GM23248 (cell line): ENCODE measurements at regions not wholly inside any gene's neighbourhood (a gene's known extent, or its start where the extent isn't known, plus 50 kb on each side); places are given as distances from the start of the nearest gene placed in this dataset.

Source experiments
- DNase-seq: peaks from one replicate; pipeline ENCODE4 v3.0.0-alpha.2; 2015
- H2AFZ ChIP-seq: fragments of 200-600 bp; sonication (generic); 2 replicates; pipeline ENCODE4 v1.6.1; 2016; ENCODE audit warnings: antibody characterized with exemption
- H3F3A ChIP-seq: fragments of 200-600 bp; sonication (generic); 2 replicates; pipeline ENCODE4 v1.6.1; 2016; ENCODE audit warnings: mild to moderate bottlenecking, antibody characterized with exemption, mixed run types; ENCODE audit not compliant: insufficient read depth
- H3K27ac ChIP-seq: fragments of 200-600 bp; sonication (generic); 2 replicates; pipeline ENCODE4 v1.5.1; 2016; ENCODE audit warnings: mild to moderate bottlenecking
- H3K27me3 ChIP-seq: fragments of 200-600 bp; sonication (generic); replicated peaks from 2 replicates; pipeline ENCODE4 v1.6.1; 2016; ENCODE audit warnings: mild to moderate bottlenecking; ENCODE audit not compliant: insufficient read depth
- H3K36me3 ChIP-seq: fragments of 200-600 bp; sonication (generic); 2 replicates; pipeline ENCODE4 v1.6.1; 2016; ENCODE audit warnings: low read depth, mild to moderate bottlenecking
- H3K4me1 ChIP-seq: fragments of 200-600 bp; sonication (generic); 2 replicates; pipeline ENCODE4 v1.6.1; 2016; ENCODE audit warnings: mild to moderate bottlenecking; ENCODE audit not compliant: insufficient read depth
- H3K4me2 ChIP-seq: fragments of 200-600 bp; sonication (generic); one replicate; pipeline ENCODE4 v1.6.1; 2016; ENCODE audit warnings: mild to moderate bottlenecking; ENCODE audit not compliant: unreplicated experiment
- H3K4me3 ChIP-seq: fragments of 200-600 bp; sonication (generic); 2 replicates; pipeline ENCODE4 v1.5.1; 2016; ENCODE audit warnings: mild to moderate bottlenecking
- H3K79me2 ChIP-seq: fragments of 200-600 bp; sonication (generic); 2 replicates; pipeline ENCODE4 v1.6.1; 2016; ENCODE audit warnings: mild to moderate bottlenecking; ENCODE audit not compliant: insufficient read depth
- H3K9ac ChIP-seq: fragments of 200-600 bp; sonication (generic); 2 replicates; pipeline ENCODE4 v1.6.1; 2016; ENCODE audit warnings: mild to moderate bottlenecking
- H3K9me2 ChIP-seq: fragments of 200-600 bp; sonication (generic); 2 replicates; pipeline ENCODE4 v1.6.1; 2016; ENCODE audit warnings: mixed run types, mild to moderate bottlenecking, moderate library complexity; ENCODE audit not compliant: insufficient read depth
- H3K9me3 ChIP-seq: fragments of 200-600 bp; sonication (generic); one replicate; pipeline ENCODE4 v1.6.1; 2017; ENCODE audit warnings: low read depth
- H4K20me1 ChIP-seq: fragments of 200-600 bp; sonication (generic); 2 replicates; pipeline ENCODE4 v1.6.0; 2016; ENCODE audit not compliant: insufficient read depth
- EZH2 ChIP-seq: fragments of 200-600 bp; sonication (generic); IDR thresholded peaks from 2 replicates; pipeline ENCODE4 v1.6.1; 2018; ENCODE audit warnings: antibody characterized with exemption, mild to moderate bottlenecking; ENCODE audit not compliant: insufficient read depth, poor library complexity, severe bottlenecking
- EZH2phosphoT487 ChIP-seq: fragments of 200-600 bp; sonication (generic); IDR thresholded peaks from 2 replicates; pipeline ENCODE4 v1.6.1; 2018; ENCODE audit warnings: antibody characterized with exemption, moderate library complexity, mild to moderate bottlenecking, low read depth; ENCODE audit not compliant: insufficient read depth
- WGBS, 2 experiments: methylation state at CpG; one replicate each; pipeline ENCODE4 v1.1.6; 2015 to 2017; ENCODE audit warnings: low lambda C conversion rate in 2 of 2, low coverage in 1 of 2; ENCODE audit errors: missing lambda C conversion rate in 2 of 2; 5-methylcytosine and 5-hydroxymethylcytosine counted together
- in situ Hi-C: fragments of 300-500 bp; cut with MboI; formaldehyde crosslinking; loops from 2 replicates; pipeline ENCODE4 v1.15.0; 2020

DNA sequence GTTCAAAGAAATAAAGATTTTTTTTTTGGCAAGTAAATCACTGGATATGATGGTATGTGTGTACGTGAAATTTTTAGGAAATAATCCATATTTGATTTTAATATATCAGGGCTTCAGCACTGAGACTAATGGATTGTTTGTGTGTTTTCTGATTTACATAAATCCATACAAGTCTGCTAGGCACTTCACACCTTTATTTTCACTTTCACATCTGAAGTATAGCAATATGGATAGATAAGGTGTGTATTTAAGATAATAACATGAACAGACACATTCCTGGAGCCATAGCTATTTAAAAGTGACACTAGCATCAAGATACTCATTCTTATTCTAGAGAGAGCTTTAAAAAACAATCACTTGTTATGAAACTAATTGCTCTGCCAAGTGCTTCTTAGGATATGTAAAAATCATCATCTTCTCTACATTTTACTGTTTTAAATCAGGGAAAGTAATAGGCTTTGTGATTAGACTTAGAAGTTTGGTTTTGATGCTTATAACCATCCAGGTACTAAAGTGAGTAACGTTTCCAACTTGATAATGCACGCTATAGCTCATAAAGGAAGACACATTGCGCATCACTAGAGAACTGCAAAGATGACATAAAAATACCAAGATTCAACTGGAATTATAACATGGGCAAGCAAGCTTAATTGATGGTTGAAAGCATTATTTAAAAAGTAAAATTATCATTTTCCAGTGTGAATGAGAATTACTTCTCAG is 208.9 kb downstream of the ZEB2 start:
- H3K9ac ChIP-seq: no peak overlapping the region
- no peaks in the 10 kb centered on the region for H3K9me2 ChIP-seq
- no peak overlapping the region for H3K4me3 ChIP-seq
- H3F3A ChIP-seq: no peaks in the 10 kb centered on the region
- no peaks in the 10 kb centered on the region for H3K9me3 ChIP-seq
- in situ Hi-C loops: no loop called here
- WGBS, 2 experiments: 90% methylated on average over 4 of the region's 4 CpGs
- no peak overlapping the region for H3K4me2 ChIP-seq
- no peak overlapping the region for H2AFZ ChIP-seq
- no peak overlapping the region for H3K27ac ChIP-seq
- no peaks in the 10 kb centered on the region for H3K79me2 ChIP-seq
- no peaks in the 10 kb centered on the region for H3K4me1 ChIP-seq
- DNase-seq: no peak
- H4K20me1 ChIP-seq: no peaks in the 10 kb centered on the region
- H3K27me3 ChIP-seq: no peaks in the 10 kb centered on the region
- no peaks in the 10 kb centered on the region for H3K36me3 ChIP-seq
- TF ChIP-seq EZH2 (no peak), EZH2phosphoT487 (no peak)

DNA sequence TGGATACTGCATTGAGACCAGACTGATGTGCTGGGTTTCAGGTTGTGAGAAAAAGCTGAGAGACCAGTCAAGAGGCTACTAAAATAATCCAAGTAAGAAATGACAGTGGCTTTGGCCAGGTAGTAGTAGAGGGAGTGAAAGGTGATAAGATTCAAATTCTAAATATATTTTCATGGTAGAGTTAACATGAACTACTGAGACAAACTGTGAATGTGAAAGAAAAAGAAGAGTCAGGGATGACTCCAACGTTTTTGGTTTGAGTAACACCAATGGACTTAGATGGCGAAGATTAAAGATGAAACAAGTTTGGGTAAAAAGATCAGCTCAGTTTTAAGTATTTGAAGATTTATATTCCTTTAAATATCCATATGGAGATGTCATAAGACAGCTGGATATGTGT is 209.4 kb downstream of the ZEB2 start:
- Histone ChIP-seq H3K4me1 (no peaks in the 10 kb centered on the region), H3K79me2 (no peaks in the 10 kb centered on the region), H3K9me2 (no peaks in the 10 kb centered on the region), H3K4me2 (no peak overlapping the region), H3K27me3 (no peaks in the 10 kb centered on the region), H3K27ac (no peak overlapping the region), H3K9me3 (no peaks in the 10 kb centered on the region), H3K9ac (no peak overlapping the region), H3K4me3 (no peak overlapping the region), H2AFZ (no peak overlapping the region), H3K36me3 (no peaks in the 10 kb centered on the region), H3F3A (no peaks in the 10 kb centered on the region), H4K20me1 (no peaks in the 10 kb centered on the region)
- no peak for TF ChIP-seq EZH2phosphoT487
- no peak for TF ChIP-seq EZH2
- WGBS, 2 experiments: 54 to 55% methylated on average over 2 of the region's 2 CpGs
- in situ Hi-C loops: no loop called here
- DNase-seq: no peak

DNA sequence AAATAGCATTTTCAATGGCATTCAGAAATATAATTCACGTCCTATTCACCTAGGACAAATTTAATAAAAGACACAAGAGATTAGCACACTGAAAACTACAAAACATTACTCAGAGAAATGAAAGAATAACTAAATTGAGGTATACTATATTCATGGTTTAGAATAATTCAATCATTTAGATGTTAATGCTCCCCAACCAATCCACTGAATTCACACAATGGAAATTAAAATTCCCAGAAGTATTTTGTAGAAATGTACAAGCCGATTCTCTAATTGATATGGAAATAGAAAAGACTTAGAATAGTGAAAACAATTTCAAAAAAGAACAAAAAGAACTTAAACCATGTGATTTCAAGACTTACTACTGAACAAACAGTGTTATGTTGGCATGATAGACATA is 212.2 kb downstream of the ZEB2 start:
- 91 to 95% methylated on average over 2 of the region's 2 CpGs for WGBS, 2 experiments
- Histone ChIP-seq H3K79me2 (no peaks in the 10 kb centered on the region; the same call in 1 of the 2 replicates), H3K27me3 (no peaks in the 10 kb centered on the region), H3K4me1 (no peaks in the 10 kb centered on the region), H3K36me3 (no peaks in the 10 kb centered on the region), H3F3A (no peaks in the 10 kb centered on the region), H3K9me3 (no peaks in the 10 kb centered on the region), H3K4me2 (no peak overlapping the region), H3K9ac (no peak overlapping the region), H2AFZ (no peak overlapping the region), H3K9me2 (no peaks in the 10 kb centered on the region), H3K4me3 (no peak overlapping the region), H3K27ac (no peak overlapping the region), H4K20me1 (no peaks in the 10 kb centered on the region)
- no peak for DNase-seq
- no peak for TF ChIP-seq EZH2phosphoT487
- no peak for TF ChIP-seq EZH2
- in situ Hi-C loops: no loop called here

DNA sequence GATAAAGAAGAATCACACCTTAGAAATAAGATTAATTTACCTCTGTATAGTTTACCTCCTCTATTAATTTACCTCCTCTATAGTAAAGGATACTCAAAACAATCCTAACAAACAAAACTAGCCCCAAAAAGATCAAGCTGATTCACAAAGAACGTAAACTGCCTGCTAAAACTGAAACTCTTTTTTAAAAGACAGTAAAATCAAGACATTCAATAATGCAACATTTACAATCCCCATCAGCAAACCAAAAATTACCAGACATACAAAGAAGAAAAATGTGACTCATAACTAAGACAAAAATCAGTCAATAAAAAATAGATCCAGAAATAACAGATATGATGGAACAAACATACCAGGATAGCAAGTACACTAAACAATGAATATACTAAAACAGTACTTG is 215.7 kb downstream of the ZEB2 start:
- H3K4me3 ChIP-seq: no peak overlapping the region
- TF ChIP-seq EZH2phosphoT487: no peak
- no peak for TF ChIP-seq EZH2
- H3K79me2 ChIP-seq: no peaks in the 10 kb centered on the region; the same call in 1 of the 2 replicates
- no peaks in the 10 kb centered on the region for H3K36me3 ChIP-seq
- 96 to 100% methylated on average over 1 of the region's 1 CpG for WGBS, 2 experiments
- H3K9me2 ChIP-seq: no peaks in the 10 kb centered on the region
- H3K4me1 ChIP-seq: no peaks in the 10 kb centered on the region
- H4K20me1 ChIP-seq: no peaks in the 10 kb centered on the region
- no peak overlapping the region for H3K27ac ChIP-seq
- H3K27me3 ChIP-seq: no peaks in the 10 kb centered on the region
- in situ Hi-C loops: no loop called here
- DNase-seq: no peak
- no peaks in the 10 kb centered on the region for H3F3A ChIP-seq
- no peaks in the 10 kb centered on the region for H3K9me3 ChIP-seq
- no peak overlapping the region for H3K4me2 ChIP-seq
- H3K9ac ChIP-seq: no peak overlapping the region
- H2AFZ ChIP-seq: no peak overlapping the region
